Retinal pigment epithelial cell (primary cell): ENCODE measurements at regions not wholly inside any gene's neighbourhood (a gene's known extent, or its start where the extent isn't known, plus 50 kb on each side); places are given as distances from the start of the nearest gene placed in this dataset.

Experiments
- DNase-seq: peaks from one replicate; pipeline ENCODE4 v3.0.0-alpha.2; 2010; ENCODE audit warnings: low read depth
- H3K4me3 ChIP-seq: 2 replicates; pipeline ENCODE4 v1.5.1; 2011; ENCODE audit warnings: mild to moderate bottlenecking, low read length, control low read depth, moderate library complexity
- TF ChIP-seq, protein P1 (sequence below): conservative IDR thresholded peaks from 2 replicates; pipeline ENCODE4 v1.5.1; 2011; ENCODE audit warnings: low read depth, low read length, control low read depth, inconsistent platforms

DNA sequence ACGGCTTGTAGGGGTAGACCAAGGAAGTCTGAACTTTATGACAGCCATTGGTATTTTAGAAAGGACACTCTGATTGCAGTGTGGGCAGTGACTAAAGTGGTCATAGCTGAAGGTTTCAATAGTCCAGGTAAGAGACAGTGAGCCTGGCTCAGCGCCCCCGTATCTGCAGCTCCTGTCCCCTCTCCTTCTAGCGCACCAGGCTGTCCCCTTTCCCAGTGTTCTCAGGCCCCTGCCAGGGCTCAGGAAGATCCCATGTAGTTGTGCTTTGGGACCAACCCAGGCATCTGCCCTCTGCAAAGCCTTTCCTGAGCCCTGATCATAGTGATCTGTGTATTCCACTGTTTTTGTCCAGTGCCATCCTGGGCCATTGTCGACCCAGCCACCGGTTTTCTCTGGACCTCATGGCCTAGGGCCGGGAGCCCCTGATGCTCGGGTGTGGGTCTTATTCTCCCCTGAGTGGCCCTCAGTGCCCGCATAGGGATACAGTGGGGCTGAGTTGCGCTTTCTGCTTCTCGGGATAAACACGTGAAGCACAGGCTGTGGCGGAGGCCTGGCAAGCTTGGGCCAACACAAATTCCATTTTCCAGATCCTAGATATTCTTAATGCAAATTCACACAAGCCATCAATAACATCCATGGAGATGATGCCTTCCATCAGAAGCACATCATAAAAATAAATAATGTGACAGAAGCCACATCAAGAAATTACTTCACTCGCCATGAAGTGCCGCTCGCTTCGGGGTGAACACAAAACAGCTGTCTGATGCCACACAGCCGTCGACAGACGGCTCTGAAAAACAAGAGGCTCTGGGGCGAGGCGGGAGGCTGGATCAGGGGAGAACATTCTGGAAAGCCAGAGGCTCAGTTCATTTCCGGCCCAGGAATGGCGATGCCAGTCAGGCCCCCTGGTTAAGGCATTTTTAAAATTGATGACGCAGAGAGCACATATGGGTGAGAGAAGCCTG is 805.0 kb downstream of the TBC1D22A start:
- no peak overlapping the region for H3K4me3 ChIP-seq
- TF ChIP-seq, protein P1, sequence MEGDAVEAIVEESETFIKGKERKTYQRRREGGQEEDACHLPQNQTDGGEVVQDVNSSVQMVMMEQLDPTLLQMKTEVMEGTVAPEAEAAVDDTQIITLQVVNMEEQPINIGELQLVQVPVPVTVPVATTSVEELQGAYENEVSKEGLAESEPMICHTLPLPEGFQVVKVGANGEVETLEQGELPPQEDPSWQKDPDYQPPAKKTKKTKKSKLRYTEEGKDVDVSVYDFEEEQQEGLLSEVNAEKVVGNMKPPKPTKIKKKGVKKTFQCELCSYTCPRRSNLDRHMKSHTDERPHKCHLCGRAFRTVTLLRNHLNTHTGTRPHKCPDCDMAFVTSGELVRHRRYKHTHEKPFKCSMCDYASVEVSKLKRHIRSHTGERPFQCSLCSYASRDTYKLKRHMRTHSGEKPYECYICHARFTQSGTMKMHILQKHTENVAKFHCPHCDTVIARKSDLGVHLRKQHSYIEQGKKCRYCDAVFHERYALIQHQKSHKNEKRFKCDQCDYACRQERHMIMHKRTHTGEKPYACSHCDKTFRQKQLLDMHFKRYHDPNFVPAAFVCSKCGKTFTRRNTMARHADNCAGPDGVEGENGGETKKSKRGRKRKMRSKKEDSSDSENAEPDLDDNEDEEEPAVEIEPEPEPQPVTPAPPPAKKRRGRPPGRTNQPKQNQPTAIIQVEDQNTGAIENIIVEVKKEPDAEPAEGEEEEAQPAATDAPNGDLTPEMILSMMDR: no peak

DNA sequence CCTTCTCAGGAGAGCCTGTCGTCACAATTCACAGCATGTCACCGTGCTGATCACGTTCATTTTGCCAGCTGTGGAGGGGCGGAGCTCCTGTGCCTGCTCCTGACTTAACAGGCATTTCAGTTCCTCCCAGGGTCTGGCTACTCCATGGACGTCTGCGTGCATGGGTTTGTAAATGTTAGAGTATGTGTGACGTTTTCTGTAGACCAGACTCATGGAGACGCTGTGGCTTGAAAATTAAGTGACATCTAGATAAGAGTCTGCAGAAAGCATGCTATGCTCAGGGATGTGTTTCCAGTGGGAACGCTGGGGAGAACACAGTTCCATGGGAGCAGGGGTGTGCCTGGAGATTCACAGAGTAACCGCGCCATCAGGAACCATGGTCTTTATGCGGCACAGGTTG is 804.0 kb downstream of the TBC1D22A start:
- TF ChIP-seq, protein P1: no peak
- no peak for DNase-seq
- H3K4me3 ChIP-seq: no peak overlapping the region

More for the DNA sequence above, 805.0 kb downstream of the TBC1D22A start:
- no peak for DNase-seq

DNA sequence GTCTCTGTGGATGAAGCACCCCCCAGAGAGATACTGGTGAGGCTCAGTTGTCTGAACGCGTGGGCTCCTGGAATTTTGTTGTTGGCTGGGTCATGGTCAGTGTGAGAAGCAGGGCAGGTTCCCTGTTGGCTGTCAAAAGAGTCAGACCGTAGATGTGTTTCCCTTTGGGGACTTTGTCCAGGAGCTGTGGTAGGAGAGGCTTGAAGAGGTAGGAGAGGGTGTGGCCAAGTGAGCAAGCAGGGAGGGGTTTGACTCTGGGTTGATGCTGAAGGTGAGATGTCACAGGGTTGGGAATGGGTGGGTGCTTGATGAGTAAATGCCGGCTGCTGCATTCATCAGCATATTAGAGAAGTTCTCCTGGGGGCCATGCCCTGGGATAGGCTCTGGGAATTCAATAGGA is 803.2 kb downstream of the TBC1D22A start:
- TF ChIP-seq, protein P1: no peak
- no peak for DNase-seq
- H3K4me3 ChIP-seq: no peak overlapping the region

DNA sequence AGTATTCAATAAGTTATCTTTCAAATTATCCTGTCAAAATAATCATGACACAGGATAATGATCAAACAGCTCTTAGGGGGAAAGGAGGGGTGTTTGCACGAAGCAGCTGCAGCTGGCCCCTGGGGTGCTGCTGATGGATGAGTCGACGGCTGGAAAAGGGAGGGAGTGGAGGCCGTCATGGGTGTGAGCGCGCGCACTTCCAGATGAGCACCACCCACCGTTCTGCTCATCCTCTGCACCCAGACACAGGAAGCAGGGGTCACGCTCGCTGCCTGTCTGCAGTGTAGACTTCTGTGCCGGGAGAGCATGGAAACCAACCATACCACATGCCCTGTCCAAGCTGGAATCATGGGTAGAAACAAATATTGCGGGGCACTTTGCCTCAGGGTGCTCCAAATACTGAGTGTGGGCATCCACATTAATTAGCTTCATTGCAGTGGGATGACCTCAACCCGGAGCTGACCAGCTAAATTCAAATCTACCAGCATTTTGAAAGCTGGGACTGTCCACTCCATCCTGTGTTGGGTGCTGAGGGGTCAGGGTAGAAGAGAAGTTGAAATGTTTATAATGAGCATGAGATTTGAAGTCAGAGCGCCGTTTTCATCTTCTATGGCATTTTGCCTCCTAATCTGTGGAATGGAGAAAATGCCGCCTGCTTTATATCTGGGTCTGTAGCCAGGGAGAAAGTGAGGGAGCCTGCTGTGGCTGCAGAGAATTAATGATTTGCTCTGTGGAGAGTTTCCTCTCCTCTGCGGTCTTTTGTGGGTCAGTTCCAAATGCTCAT is 802.4 kb downstream of the TBC1D22A start:
- TF ChIP-seq, protein P1: no peak
- no peak for DNase-seq
- H3K4me3 ChIP-seq: no peak overlapping the region

DNA sequence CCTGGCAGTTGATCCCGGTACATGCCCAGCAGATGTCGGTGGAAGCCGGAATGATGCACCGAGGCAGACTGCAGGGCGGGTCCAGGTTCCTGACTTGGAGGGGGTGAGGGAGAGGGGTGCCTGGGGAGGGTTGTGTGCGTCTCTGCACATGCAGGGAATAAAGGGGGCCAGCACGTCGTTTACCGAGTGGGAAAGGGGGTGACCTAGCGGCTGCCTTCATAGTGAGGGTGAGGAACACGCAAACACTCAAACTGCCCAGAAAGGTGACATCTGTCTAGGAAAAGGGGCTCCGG is 801.7 kb downstream of the TBC1D22A start:
- no peak for DNase-seq
- TF ChIP-seq, protein P1: no peak
- no peak overlapping the region for H3K4me3 ChIP-seq

DNA sequence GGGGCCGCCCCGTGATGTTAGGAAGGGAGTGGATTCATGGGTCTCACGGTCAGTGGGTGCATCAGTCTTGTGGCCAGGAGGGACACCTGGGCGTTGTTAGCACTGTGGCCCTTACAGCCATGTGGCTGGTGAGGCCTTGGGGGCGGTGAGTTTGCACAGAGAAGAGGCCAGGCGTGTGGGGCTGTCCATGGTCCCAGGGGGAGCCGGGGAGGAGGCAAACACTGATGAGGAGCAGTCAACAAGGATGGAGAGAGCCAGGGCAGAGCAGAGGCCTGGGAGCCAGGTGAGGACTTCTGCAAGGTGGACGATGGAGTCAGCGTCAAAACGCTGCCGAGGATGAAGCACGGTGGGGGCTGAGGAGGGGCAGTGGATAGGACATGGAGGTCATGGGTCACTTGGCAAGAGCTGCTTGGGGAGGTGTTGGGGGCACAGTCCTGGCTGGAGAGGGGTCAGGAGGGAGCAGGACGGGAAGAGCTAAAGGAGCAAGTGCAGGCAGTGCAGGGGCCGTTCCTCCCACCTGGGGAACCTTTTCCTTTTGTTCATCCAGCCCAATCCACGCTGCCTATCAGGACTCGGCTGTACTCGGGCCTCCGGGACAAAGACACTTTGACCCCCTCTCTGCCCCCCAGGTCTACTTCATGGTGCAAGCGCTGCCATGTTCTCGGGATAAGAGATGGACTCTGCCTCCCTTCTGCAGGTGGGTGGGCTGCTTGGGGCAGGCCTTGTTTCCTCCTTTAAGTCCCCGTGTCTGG is 801.1 kb downstream of the TBC1D22A start:
- TF ChIP-seq, protein P1: no peak
- no peak overlapping the region for H3K4me3 ChIP-seq
- DNase-seq: no peak
